Progenitor cell of endocrine pancreas (in vitro differentiated cells): ENCODE measurements at regions not wholly inside any gene's neighbourhood (a gene's known extent, or its start where the extent isn't known, plus 50 kb on each side); places are given as distances from the start of the nearest gene placed in this dataset.

Source experiments
- DNase-seq: peaks from one replicate; pipeline ENCODE4 v3.0.0; 2021; ENCODE audit warnings: low spot score; ENCODE audit not compliant: unreplicated experiment
- H3K27ac Mint-ChIP-seq: 2 replicates; pipeline ENCODE4 v1.8.0; 2021; ENCODE audit warnings: mild to moderate bottlenecking, moderate library complexity, mixed read lengths
- H3K27me3 Mint-ChIP-seq: 2 replicates; pipeline ENCODE4 v1.8.0; 2021; ENCODE audit warnings: mixed read lengths
- H3K36me3 Mint-ChIP-seq: 2 replicates; pipeline ENCODE4 v1.8.0; 2022; ENCODE audit warnings: mixed read lengths; ENCODE audit not compliant: insufficient read depth
- H3K4me1 Mint-ChIP-seq: 2 replicates; pipeline ENCODE4 v1.8.0; 2021; ENCODE audit warnings: low read depth, mixed read lengths
- H3K4me3 Mint-ChIP-seq: 2 replicates; pipeline ENCODE4 v1.8.0; 2021; ENCODE audit warnings: low read depth, mild to moderate bottlenecking, moderate library complexity, mixed read lengths
- H3K9me3 Mint-ChIP-seq: 2 replicates; pipeline ENCODE4 v1.8.0; 2021; ENCODE audit warnings: low read depth, mixed read lengths
- CTCF ChIP-seq: fragments of 200-600 bp; sonication (generic); IDR thresholded peaks from one replicate; pipeline ENCODE4 v1.5.0; 2021; ENCODE audit warnings: antibody characterized with exemption, mild to moderate bottlenecking; ENCODE audit not compliant: unreplicated experiment

- Mint-ChIP-seq H3K27me3 (peaks cover 3% of the 10 kb centered on the region), H3K9me3 (no peaks in the 10 kb centered on the region), H3K27ac (no peak overlapping the region), H3K4me1 (peaks cover 10% of the 10 kb centered on the region), H3K36me3 (no peaks in the 10 kb centered on the region), H3K4me3 (no peak overlapping the region)
- no peak for DNase-seq
- TF ChIP-seq CTCF = no peak
Measured at GRCh38 chr10:91051829-91052228, 130.9 kb upstream of the ANKRD1 start.

- H3K27ac Mint-ChIP-seq = no peak overlapping the region
- H3K4me1 Mint-ChIP-seq = peaks cover 10% of the 10 kb centered on the region
- no peak for TF ChIP-seq CTCF
- no peaks in the 10 kb centered on the region for H3K36me3 Mint-ChIP-seq
- H3K4me3 Mint-ChIP-seq = no peak overlapping the region
- DNase-seq = no peak
- no peaks in the 10 kb centered on the region for H3K9me3 Mint-ChIP-seq
- peaks cover 3% of the 10 kb centered on the region for H3K27me3 Mint-ChIP-seq
Measured at GRCh38 chr10:91054325-91054724, 133.4 kb upstream of the ANKRD1 start.

- Mint-ChIP-seq H3K36me3 (no peaks in the 10 kb centered on the region), H3K27ac (no peak overlapping the region), H3K9me3 (no peaks in the 10 kb centered on the region), H3K4me3 (no peak overlapping the region), H3K27me3 (peaks cover under 1% of the 10 kb centered on the region), H3K4me1 (no peaks in the 10 kb centered on the region)
- no peak for DNase-seq
- no peak for TF ChIP-seq CTCF
Measured at GRCh38 chr10:91061187-91061586, 140.3 kb upstream of the ANKRD1 start.

- Mint-ChIP-seq H3K4me3 (no peak overlapping the region), H3K27ac (no peak overlapping the region), H3K27me3 (peaks cover 3% of the 10 kb centered on the region), H3K36me3 (no peaks in the 10 kb centered on the region), H3K9me3 (no peaks in the 10 kb centered on the region), H3K4me1 (no peaks in the 10 kb centered on the region)
- no peak for DNase-seq
- TF ChIP-seq CTCF = no peak
Measured at GRCh38 chr10:91061608-91062007, 140.7 kb upstream of the ANKRD1 start.

GRCh38 chr10:91062091-91062490, 141.2 kb upstream of the ANKRD1 start:
- no peak overlapping the region for H3K27ac Mint-ChIP-seq
- H3K27me3 Mint-ChIP-seq = peaks cover 3% of the 10 kb centered on the region
- no peak overlapping the region for H3K4me3 Mint-ChIP-seq
- H3K36me3 Mint-ChIP-seq = no peaks in the 10 kb centered on the region
- no peak for TF ChIP-seq CTCF
- no peaks in the 10 kb centered on the region for H3K4me1 Mint-ChIP-seq
- H3K9me3 Mint-ChIP-seq = no peaks in the 10 kb centered on the region
- no peak for DNase-seq
